ENCODE measurements at regions not wholly inside any gene's neighbourhood (a gene's known extent, or its start where the extent isn't known, plus 50 kb on each side); places are given as distances from the start of the nearest gene placed in this dataset.

DNA sequence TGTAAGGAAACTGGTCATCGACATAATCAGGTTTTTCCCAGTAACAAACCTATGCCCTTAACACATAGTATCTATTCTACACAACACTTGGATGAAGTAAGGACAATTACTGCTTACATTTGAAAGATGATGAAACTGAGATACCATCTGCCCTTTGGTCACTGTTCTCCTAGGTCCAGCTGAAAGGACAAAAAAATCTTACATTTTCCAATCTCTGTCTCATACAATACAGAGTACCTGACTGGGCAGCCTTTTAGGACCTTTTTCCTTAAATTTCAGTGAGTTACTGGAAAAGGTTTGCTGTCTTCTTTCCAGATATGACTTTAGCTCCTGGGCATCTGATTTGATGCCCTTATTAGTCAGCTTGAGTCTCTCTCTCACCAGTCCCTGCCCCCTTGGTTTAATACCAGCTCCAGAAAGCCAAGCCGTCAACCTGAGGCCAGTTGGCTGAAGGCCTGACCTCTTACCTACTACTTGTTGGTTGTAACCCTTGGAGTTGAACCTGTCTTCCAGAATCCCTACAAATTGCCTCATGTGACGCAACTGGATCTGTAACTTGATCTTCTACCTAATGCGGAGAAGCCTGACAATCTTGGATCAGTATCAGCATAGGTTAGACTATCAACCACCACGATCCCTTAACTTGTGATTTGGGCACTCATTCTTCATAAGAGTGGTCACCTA, 355.3 kb upstream of the ZNF385D start:
- ATAC-seq, result no peak
- TF ChIP-seq, protein P1, sequence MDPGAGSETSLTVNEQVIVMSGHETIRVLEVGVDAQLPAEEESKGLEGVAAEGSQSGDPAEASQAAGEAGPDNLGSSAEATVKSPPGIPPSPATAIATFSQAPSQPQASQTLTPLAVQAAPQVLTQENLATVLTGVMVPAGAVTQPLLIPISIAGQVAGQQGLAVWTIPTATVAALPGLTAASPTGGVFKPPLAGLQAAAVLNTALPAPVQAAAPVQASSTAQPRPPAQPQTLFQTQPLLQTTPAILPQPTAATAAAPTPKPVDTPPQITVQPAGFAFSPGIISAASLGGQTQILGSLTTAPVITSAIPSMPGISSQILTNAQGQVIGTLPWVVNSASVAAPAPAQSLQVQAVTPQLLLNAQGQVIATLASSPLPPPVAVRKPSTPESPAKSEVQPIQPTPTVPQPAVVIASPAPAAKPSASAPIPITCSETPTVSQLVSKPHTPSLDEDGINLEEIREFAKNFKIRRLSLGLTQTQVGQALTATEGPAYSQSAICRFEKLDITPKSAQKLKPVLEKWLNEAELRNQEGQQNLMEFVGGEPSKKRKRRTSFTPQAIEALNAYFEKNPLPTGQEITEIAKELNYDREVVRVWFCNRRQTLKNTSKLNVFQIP (CRISPR knock-in tag; IDR thresholded peaks at IDR 0.05; ENCODE audit: borderline replicate concordance, low read depth), result no peak
- TF ChIP-seq ARNTL (CRISPR knock-in tag; IDR thresholded peaks at IDR 0.05; ENCODE audit: borderline replicate concordance, low read depth), result no peak
- TF ChIP-seq, protein P2, sequence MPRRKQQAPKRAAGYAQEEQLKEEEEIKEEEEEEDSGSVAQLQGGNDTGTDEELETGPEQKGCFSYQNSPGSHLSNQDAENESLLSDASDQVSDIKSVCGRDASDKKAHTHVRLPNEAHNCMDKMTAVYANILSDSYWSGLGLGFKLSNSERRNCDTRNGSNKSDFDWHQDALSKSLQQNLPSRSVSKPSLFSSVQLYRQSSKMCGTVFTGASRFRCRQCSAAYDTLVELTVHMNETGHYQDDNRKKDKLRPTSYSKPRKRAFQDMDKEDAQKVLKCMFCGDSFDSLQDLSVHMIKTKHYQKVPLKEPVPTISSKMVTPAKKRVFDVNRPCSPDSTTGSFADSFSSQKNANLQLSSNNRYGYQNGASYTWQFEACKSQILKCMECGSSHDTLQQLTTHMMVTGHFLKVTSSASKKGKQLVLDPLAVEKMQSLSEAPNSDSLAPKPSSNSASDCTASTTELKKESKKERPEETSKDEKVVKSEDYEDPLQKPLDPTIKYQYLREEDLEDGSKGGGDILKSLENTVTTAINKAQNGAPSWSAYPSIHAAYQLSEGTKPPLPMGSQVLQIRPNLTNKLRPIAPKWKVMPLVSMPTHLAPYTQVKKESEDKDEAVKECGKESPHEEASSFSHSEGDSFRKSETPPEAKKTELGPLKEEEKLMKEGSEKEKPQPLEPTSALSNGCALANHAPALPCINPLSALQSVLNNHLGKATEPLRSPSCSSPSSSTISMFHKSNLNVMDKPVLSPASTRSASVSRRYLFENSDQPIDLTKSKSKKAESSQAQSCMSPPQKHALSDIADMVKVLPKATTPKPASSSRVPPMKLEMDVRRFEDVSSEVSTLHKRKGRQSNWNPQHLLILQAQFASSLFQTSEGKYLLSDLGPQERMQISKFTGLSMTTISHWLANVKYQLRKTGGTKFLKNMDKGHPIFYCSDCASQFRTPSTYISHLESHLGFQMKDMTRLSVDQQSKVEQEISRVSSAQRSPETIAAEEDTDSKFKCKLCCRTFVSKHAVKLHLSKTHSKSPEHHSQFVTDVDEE (CRISPR knock-in tag; IDR thresholded peaks at IDR 0.05), result no peak
- TF ChIP-seq ISL1 (CRISPR knock-in tag; IDR thresholded peaks at IDR 0.05), result no peak
- TF ChIP-seq ZC3H10 (CRISPR knock-in tag; IDR thresholded peaks at IDR 0.05), result no peak
- no peak for TF ChIP-seq ZNF8 (CRISPR knock-in tag; IDR thresholded peaks at IDR 0.05)
- TF ChIP-seq, protein P3, sequence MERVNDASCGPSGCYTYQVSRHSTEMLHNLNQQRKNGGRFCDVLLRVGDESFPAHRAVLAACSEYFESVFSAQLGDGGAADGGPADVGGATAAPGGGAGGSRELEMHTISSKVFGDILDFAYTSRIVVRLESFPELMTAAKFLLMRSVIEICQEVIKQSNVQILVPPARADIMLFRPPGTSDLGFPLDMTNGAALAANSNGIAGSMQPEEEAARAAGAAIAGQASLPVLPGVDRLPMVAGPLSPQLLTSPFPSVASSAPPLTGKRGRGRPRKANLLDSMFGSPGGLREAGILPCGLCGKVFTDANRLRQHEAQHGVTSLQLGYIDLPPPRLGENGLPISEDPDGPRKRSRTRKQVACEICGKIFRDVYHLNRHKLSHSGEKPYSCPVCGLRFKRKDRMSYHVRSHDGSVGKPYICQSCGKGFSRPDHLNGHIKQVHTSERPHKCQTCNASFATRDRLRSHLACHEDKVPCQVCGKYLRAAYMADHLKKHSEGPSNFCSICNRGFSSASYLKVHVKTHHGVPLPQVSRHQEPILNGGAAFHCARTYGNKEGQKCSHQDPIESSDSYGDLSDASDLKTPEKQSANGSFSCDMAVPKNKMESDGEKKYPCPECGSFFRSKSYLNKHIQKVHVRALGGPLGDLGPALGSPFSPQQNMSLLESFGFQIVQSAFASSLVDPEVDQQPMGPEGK (CRISPR knock-in tag; IDR thresholded peaks at IDR 0.05; ENCODE audit: borderline replicate concordance), result no peak
- TF ChIP-seq, protein P4, sequence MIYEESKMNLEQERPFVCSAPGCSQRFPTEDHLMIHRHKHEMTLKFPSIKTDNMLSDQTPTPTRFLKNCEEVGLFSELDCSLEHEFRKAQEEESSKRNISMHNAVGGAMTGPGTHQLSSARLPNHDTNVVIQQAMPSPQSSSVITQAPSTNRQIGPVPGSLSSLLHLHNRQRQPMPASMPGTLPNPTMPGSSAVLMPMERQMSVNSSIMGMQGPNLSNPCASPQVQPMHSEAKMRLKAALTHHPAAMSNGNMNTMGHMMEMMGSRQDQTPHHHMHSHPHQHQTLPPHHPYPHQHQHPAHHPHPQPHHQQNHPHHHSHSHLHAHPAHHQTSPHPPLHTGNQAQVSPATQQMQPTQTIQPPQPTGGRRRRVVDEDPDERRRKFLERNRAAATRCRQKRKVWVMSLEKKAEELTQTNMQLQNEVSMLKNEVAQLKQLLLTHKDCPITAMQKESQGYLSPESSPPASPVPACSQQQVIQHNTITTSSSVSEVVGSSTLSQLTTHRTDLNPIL (CRISPR knock-in tag; IDR thresholded peaks at IDR 0.05; ENCODE audit: low read depth), result no peak
- TF ChIP-seq CSDC2 (CRISPR knock-in tag; IDR thresholded peaks at IDR 0.05), result no peak
- TF ChIP-seq TOX (CRISPR knock-in tag; IDR thresholded peaks at IDR 0.05; ENCODE audit: borderline replicate concordance), result no peak
- no peak for TF ChIP-seq CSRNP3 (CRISPR knock-in tag; IDR thresholded peaks at IDR 0.05)
- no peak for TF ChIP-seq ZFP30 (CRISPR knock-in tag; IDR thresholded peaks at IDR 0.05)
- TF ChIP-seq ZNF565 (CRISPR knock-in tag; conservative IDR thresholded peaks at IDR 0.05; ENCODE audit: low read depth), result no peak
- TF ChIP-seq RARB (CRISPR knock-in tag; IDR thresholded peaks at IDR 0.05), result no peak

DNA sequence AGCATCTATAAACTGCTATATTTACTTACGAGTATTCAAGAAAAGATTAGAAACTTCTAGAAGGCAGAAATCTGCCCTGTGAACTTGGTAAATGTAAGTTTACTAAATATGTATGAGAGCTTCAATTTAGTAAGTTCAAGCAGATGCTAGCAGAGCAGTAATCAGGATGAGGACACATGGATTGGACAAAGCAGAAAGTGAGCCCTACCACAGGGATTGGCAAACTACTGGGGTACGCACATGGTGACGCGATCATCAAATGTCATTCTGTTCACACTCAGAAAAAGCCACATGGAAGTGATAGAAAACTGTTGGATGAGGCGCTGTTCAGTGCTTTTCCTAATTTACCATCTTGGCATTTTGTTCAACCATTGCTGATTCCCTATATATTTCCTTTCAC, 360.2 kb upstream of the ZNF385D start:
- no peak for ATAC-seq
- TF ChIP-seq CSRNP3 (CRISPR knock-in tag; IDR thresholded peaks at IDR 0.05), result no peak
- TF ChIP-seq ESRRG (CRISPR knock-in tag; IDR thresholded peaks at IDR 0.05), result no peak
- TF ChIP-seq, protein P3 (CRISPR knock-in tag; IDR thresholded peaks at IDR 0.05; ENCODE audit: borderline replicate concordance), result no peak
- TF ChIP-seq ZNF8 (CRISPR knock-in tag; IDR thresholded peaks at IDR 0.05), result no peak
- TF ChIP-seq ZFP3 (CRISPR knock-in tag; IDR thresholded peaks at IDR 0.05), result no peak
- TF ChIP-seq ISL1 (CRISPR knock-in tag; IDR thresholded peaks at IDR 0.05), result no peak
- TF ChIP-seq ARNTL (CRISPR knock-in tag; IDR thresholded peaks at IDR 0.05; ENCODE audit: borderline replicate concordance, low read depth), result no peak
- TF ChIP-seq OSR1 (CRISPR knock-in tag; IDR thresholded peaks at IDR 0.05), result no peak
- no peak for TF ChIP-seq ZNF70 (CRISPR knock-in tag; IDR thresholded peaks at IDR 0.05)
- TF ChIP-seq SNAI2 (CRISPR knock-in tag; IDR thresholded peaks at IDR 0.05), result no peak
- no peak for TF ChIP-seq BACH2 (CRISPR knock-in tag; IDR thresholded peaks at IDR 0.05; ENCODE audit: borderline replicate concordance)
- TF ChIP-seq, protein P2 (CRISPR knock-in tag; IDR thresholded peaks at IDR 0.05), result no peak
- no peak for TF ChIP-seq ZNF565 (CRISPR knock-in tag; conservative IDR thresholded peaks at IDR 0.05; ENCODE audit: low read depth)
- TF ChIP-seq GLIS3 (CRISPR knock-in tag; IDR thresholded peaks at IDR 0.05), result no peak
- TF ChIP-seq PPARA (CRISPR knock-in tag; IDR thresholded peaks at IDR 0.05; ENCODE audit: borderline replicate concordance), result no peak
- TF ChIP-seq ZC3H10 (CRISPR knock-in tag; IDR thresholded peaks at IDR 0.05), result no peak

Data from SK-N-SH treated with all-trans-retinoic acid at 6 μM for 48 hours (cell line).